DMS79 treated with DMSO at 0.1 percent for 48 hours (cell line): ENCODE measurements at regions not wholly inside any gene's neighbourhood (a gene's known extent, or its start where the extent isn't known, plus 50 kb on each side); places are given as distances from the start of the nearest gene placed in this dataset.
A peak's percentile ranks its signal among the peaks of the same experiment; 100 is the strongest.

Experiments
- DNase-seq: peaks from one replicate; lab custom pipeline; 2025; lab: John Stamatoyannopoulos, UW

DNA sequence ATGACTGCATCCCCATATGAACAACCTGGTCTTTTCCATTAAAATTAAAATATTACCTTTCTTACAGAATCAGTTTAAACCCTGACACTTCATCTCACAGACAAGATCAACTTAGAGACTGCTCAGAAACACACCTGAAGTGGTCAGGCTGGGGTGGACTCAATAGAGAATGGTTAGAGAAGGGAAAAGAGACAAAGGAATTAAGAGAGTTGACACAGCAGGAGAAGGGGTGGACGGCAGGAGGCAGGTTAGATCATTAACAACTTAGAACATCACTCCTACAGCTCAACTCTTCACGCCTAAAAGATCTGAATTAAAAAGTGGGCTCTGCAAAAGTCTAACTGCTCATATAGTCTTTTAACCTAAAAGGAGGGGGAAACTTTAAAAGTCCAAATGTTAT is 157.7 kb upstream of the COL1A2 start:
- no peak for DNase-seq

DNA sequence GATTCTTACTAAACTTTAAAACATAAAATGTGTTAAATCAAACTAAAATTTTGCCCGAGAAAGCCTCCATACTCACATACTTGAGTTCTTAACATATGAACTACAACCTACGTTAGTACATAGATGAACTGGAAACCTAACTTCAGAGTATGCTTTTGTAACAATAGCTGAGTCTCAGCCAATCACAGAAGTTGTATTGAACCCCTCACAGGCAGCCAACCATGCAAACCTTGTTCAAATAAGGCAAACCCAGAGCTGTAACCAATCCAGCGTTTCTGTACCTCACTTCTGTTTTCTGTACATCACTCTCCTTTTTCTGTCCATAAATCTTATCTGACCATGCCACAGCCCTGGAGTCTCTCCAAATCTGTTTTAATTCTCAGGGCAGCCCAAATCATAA is 157.3 kb upstream of the COL1A2 start:
- no peak for DNase-seq

DNA sequence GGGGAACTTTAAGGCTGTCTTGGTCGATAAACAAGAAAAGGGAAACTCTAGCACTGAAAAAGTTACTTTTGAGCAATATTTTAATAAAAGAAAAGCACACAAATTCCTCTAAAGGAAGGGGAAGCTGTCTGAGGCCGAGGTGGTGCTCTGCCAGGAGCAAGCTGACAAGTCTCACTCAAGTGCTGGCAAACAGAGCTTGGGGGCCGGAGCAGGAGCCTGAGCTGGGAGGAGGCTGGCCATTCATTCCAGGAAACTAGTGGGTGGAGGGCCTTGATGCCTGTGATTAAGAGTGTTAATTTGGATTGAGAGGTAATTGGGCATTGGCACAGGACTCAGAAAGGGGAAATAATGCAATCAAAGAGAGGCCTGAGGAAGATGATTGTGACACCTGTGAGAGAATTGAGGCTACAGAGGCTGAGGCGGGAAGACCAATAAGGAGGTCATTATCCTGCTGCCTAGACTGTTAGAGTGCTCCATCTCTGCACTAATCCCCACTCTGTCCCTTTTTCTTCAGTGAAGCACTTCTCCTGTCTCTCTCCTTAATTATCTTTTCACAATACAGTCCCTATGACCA is 154.9 kb upstream of the COL1A2 start:
- no peak for DNase-seq

DNA sequence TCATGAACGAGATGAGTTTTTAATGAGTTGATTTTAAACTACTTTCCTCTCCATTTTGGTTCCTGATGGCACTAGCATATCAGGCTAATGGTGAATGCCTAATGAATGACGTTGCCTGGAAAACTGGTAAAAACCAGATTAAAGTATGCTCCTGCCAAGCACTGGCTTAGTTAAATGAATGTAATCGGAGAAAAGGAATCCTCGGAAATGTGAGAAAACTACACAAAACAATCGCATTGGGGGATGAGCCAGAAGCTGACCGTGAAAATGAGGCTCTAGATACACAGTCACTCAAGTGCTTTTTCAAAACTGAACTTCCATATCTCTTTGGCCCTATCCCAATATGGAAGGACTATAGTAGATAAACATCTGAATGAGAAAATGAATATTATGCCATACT is 153.8 kb upstream of the COL1A2 start:
- no peak for DNase-seq

DNA sequence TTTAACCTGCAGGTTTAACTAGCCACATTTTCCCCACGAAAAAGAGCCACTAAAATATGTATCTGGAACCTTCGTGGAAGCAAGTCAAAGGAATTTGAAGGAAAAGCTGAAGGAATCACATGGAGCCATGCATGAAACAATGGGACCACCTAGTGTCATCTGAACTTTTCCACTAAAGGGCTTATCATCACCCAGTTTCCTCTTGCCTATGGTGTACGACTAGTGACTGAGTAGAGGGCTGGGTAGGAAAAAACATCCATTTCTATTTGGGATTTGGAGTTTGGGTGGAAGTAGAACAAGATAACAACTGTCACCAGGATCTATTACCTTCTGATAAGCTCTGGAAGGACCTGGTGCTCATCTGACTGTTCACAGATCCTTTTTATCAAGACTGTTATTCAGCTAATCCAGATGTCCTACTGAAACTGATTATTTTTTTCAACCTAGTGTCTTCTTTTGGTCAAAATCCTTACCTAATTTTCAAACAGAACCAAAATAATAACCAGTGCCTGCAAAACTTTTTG is 153.2 kb upstream of the COL1A2 start:
- DNase-seq = no peak

DNA sequence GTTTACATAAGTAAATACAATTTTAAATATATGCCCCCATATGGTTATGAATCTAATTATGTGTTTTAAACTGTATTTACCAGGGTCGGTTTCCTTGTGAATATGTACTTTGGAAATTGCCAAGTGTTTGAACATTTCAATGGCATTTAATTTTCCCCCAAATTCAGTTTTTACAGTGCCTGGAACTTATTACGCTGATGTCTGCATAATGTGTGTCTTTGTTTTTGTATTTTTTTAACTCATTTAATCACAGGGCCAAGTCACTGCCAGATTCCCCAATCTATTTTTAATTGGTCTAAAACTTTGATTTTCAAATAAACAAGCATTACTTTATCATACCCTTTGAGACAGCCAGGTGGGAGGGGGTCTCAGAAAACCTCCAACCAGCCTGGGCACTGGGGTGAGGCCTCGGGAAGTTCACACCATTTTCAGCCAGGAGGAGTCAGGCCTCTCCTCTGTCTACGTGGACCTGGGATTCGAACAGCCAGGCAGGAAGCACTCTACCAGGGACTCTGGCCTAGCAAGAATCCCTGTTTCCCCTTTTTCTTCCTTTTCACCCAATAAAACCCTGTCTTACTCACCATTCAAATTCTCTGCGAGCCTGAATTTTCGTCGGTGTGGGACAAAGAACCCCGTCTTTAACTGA is 151.5 kb upstream of the COL1A2 start:
- no peak for DNase-seq

DNA sequence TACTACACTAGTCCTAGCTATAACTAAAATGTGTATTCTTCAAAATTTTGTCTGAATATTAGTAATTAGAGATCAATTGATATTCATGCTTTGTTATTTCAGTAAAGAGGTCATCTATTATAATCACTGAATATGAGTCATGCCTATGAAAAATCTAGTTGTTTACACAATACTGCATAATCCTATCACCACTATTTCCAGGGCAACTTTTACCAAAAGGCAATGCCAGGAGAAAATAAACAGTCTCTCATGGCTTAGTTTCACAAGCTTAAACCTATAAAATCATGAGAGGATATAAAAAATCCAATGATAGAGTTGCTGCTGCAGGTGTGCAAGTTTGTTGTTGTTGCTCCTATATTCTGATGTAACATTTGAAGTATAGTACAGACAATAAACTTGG is 149.9 kb upstream of the COL1A2 start:
- peak; percentile 6 for DNase-seq

DNA sequence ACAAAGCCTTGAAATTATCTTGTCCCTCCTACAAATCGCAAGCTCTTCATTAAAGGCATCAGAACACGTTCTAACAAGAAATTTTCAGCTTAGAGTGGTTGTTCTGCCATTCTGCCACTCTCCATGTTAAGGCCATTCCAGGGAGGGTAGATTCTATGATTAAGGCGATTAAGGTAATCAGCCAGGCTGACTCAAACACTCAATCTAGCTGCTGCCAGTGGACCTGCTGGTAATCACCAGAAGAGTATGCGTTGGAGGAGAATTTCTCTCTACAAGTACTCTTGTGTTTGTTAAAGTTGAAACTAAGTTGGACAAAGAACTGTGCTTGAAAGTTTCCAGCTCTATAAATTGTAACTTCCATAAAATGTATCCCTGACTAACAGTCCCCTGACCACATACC is 149.2 kb upstream of the COL1A2 start:
- no peak for DNase-seq

DNA sequence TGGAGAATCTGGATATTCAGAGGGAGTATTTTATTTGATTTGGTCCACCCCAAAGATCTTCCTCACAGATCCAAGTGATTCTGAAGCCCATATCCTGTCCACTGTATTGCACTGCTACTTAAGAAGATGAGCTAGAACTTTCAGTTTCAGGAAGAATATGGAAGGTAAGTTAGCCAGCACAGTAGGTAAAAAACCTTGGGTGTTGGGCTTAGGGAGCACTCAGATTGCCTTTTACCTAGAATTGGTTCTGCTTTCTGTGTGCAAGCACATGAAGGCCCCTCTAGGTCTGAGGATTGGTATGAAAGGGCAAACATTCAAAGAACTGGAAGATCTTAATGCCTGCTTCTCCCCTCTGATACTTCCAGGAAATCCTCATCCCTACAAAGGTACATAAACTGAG is 146.7 kb upstream of the COL1A2 start:
- DNase-seq = no peak

DNA sequence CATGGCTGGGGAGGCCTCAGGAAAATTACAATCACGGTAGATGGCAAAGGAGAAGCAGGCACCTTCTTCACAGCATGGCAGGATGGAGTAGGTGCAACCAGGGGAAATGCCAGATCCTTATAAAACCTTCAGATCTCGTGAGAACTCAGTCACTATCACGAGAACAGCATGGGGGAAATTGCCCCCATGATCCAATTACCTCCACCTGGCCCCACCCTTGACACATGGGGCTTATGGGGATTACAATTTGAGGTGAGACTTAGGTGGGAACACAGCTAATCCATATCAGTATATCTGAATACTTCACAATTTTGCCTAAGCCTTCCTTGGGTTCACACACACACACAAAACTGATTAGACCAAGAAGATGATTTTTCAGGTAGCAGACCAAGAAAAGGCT is 145.1 kb upstream of the COL1A2 start:
- no peak for DNase-seq

DNA sequence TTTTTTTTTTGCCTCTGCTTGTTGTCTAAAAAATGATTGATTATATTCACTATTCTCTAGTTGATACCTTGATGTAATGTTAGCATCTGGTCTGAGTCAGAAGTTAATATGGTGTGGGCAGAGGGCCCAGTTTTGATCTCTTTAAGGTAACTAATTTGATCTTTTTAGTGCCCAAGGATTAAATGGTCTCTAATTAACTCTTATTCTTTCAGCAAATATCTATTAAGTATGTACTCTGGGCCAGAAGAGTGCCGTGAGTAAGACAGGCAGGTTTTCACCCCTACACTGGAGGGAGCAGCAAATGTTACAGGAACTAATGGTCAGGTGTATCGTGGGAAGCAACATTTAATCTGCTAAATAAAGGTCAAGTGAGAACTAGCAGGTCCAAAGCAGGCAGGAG is 144.6 kb upstream of the COL1A2 start:
- peak; percentile 21 for DNase-seq

DNA sequence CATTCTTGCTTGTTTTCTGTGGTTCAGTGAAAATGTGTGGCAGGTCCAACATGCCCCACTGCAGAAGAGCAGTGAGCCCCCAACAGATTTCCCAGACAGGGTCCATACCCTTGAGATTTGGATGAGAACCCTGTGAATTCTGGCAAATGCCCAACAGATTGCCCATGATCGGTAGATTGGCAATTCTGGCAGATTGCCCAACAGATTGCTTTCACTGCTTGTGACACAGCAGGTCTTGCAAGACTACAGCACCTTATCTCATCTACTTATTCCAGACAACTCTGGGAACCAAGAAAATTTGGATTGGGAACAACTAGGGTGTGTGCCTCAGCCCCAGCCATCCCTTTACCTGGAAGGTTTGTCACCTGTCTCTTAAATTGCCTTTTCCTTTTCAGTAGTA is 143.7 kb upstream of the COL1A2 start:
- DNase-seq = no peak

DNA sequence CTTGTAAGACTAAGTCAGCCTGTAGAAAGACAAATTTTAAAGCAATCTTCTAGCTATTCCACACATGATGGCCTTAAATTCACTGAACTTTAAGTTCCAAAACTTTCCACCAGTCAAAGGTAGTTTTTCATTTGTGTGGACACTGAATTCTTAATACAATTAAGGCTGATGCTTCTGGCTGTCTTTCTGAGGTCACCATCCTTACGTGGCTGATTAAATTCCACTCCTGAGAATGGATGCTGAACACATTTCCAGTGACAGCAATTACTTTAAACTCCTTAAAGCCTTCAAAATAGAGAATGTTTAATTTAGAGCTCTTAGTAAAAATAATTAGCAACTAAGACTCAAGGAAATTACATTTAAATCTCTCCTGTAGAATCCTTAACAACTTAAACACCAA is 142.6 kb upstream of the COL1A2 start:
- no peak for DNase-seq

DNA sequence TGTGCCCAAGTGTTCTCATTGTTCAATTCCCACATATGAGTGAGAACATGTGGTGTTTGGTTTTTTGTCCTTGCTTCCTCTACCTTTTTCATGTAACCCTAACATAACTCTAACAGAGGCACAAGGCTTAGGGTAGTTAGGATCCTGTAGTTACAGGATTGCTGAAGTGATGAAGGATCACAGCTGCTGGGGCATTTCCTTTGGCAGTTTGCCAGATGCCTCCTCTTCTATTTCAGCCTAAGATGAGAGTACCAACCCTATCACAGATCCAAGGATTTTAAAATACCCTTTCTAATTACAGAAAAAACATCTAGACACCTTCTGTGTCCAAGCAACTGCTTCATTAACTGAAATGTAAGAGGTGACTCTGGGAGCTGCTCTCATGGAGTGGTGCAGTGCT is 141.7 kb upstream of the COL1A2 start:
- no peak for DNase-seq

DNA sequence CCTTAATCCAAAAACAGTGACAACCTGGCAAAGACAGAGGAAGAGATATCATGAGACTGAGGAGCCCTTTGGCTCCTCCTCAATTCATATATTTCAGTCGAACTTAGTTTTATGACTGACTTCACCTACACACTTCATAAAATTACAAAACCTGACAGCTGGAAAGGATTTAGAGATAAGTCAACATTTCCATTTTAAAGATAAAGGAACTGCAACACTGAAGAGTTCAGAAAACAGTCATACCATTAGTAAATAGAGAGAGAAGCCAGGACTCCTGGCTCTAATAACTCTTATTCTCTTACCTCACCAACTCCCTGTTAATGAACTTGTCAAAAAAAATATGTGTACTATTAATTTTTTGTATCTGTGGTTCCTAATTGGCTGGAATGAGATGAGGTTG is 141.0 kb upstream of the COL1A2 start:
- no peak for DNase-seq

DNA sequence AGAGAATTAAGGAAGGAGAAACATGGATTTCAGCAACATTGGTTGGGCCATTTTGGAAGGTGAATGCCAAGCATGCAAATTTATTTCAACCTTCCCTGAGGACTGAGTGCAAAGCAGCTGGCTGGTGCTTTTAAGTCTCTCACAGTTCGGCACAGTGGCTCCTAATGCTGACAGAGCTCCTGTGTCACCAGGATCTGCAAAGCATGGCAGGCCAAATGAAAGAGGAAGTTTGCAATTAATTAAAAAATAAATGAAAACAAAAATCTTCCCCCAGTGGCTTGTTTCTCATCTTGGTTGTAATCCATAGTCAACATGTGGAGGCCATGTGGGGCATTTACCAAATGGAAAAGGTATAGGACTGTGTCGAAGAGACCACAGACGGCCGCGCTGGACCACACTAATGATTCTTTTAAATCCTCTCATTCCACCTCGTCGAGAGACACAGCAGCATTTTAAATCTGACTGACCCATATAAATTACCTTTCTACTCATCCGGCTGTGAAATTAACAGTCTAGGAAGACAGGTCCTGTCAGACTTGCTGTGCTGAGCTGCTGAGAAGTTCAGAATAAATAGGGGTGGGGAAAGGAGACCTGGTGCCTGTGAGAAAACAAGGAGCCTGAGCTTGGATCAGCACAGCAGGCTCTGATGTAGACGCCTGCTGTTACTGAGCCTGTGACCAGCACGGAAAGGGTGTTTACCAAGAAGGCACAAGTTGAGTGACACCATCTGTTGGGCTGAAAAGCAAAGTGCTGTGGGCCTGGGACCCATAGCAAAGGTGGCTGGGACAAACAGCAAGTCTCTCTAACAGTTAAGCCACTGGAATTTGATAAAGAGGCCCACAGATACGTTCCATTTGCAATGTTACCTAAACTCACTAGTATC is 136.0 kb upstream of the COL1A2 start:
- DNase-seq = no peak

DNA sequence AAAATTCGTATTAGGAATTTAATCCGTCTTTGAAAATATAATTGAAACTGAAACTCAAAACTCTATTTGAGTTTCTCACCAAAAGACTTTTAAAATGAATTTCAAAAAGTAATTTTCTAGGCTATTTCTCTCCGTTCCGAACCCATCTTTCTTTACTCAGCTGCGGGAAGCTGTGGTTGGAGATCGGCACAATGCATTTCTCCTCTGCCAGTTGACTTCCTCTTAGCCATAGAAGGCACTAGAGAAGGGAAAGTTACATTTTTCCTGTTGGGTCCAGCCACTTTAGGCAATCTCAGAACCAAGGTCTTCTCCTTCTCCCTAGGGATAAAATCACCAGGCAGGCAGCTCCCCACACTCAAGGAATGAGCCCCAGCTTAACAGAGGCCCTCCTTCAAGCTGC is 133.6 kb upstream of the COL1A2 start:
- DNase-seq = no peak

DNA sequence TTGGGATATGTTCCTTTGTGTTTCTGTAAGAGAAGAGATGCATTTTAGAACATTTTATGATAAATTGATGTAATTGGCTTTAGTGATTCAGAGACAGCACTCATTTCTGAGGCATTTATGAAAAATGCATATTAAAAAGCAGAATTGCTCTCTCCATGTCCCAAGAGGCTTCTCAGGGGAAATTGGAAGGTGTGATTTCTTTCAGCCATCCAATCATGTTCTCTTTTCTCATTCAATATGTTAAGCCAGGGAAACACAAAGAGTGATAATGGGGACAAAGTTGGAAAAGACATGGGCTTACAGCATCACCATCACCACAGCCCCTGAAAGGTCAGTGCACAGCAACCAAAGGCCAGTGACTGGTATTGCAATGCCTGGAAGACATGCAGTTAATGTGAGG is 129.9 kb upstream of the COL1A2 start:
- DNase-seq = no peak

DNA sequence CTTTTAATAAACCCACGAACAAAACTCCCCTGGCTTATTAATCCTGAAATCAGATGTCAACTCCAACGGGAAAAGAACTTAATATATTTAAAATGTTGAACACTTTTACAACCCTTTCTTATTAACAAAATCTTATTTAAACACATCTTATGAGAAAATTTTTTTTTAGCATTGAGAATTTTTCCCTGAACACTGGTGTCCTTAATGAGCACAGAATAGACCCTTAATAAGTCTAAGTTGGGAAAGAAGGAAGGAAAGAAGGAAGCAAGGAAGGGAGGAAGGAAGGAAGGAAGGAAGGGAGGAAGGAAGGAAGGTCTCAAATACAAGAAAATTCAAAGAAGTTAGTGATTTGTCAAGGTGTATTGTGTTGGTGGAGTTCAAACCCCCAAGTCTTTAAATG is 129.2 kb upstream of the COL1A2 start:
- no peak for DNase-seq

DNA sequence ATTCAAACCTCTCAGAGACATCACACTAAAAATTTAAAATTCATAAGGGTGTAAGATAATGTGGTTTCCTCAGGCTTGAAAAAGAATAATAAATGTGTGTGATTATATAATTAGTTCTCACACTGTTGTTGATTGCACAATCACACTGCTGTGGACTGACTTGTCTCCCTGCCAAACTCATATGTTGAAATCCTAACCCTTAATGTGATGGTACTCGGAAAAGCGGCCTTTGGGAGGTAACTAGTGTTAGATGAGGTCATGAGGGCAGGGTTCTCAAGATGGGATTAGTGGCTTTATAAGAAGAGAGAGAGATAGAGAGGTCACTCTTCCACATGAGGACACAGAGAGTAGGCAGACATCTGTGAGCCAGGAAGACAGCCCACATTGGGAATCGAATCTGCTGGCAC is 128.5 kb upstream of the COL1A2 start:
- DNase-seq = no peak

DNA sequence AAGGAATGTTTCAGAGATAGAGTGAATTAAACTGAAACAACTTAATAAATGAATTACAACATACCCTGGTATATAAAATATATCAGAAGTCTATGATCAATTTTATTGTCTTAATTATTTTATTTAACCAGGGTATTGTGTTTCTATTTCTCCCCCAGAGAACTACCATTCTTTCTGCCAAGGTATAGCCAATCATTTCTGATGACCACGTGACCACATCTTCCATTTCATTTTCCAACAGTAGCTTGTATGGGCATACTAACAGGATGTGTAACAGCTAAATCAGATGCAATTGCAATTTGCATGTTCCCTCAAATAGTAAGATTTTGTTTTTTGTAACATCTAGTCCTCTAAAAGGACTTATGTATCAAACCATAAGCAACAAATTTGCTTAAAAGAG is 123.9 kb upstream of the COL1A2 start:
- no peak for DNase-seq

DNA sequence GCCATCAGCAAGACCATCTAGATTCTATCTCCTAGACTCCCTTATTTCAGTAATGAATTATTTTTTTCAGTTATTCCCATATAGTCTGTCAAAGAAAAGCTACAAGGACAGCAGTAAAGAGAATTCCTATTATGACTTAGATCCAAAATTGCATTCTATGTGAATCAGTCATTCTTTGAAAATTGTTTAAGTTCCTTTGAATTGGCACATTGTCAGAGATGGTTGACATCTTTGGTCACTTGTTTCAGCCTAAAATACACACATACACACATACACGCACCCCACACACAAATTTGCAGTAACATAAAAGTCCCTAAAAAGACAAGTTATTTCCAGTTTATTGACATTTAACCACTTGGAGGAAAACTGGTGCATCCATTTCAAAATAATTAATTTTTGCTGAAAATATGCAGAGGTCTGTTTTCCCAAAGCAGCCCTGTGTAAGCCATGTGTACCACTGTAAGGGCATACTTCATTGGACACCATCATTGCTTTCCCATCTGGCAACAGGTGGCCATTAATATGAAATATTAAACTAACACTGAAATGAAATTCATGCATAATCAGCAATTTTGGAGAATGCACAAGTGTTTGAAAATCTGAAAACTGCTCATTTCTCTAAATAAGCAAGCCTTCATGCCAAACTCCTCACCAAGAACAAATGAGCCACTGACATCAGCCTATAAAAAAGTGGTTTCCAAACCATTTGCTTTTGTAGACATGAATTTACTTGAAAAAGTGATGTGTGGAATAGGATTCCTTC is 121.7 kb upstream of the COL1A2 start:
- no peak for DNase-seq
